Endothelial cell of umbilical vein (primary cell): ENCODE measurements at regions not wholly inside any gene's neighbourhood (a gene's known extent, or its start where the extent isn't known, plus 50 kb on each side); places are given as distances from the start of the nearest gene placed in this dataset.

ENCODE experiments used
- CTCF ChIP-seq, 2 donors: IDR thresholded peaks; 1 replicate in 1 of 2; 2 replicates in 1 of 2; pipeline ENCODE4 v1.5.1; 2011; ENCODE audit warnings: low read length in 2 of 2, mild to moderate bottlenecking in 2 of 2, moderate library complexity in 2 of 2, control low read depth in 1 of 2, inconsistent platforms in 1 of 2, low read depth in 1 of 2; ENCODE audit not compliant: insufficient read depth in 1 of 2; ENCODE audit errors: extremely low read depth in 1 of 2
- EZH2 ChIP-seq: IDR thresholded peaks from 2 replicates; pipeline ENCODE4 v1.6.1; 2012; ENCODE audit warnings: borderline replicate concordance, low read depth, mild to moderate bottlenecking, moderate library complexity, low read length, inconsistent platforms; ENCODE audit not compliant: severe bottlenecking
- FOS ChIP-seq: IDR thresholded peaks from 2 replicates; pipeline ENCODE4 v1.6.1; 2011; ENCODE audit warnings: mild to moderate bottlenecking, low read length, moderate library complexity, borderline replicate concordance; ENCODE audit not compliant: insufficient read depth
- MAX ChIP-seq: IDR thresholded peaks from 2 replicates; pipeline ENCODE4 v1.6.1; 2011; ENCODE audit not compliant: insufficient read depth, insufficient read length
- POLR2A ChIP-seq: IDR thresholded peaks from 2 replicates; pipeline ENCODE4 v1.6.1; 2012; ENCODE audit warnings: low read depth, mild to moderate bottlenecking, control low read depth, low read length

- TF ChIP-seq CTCF (IDR thresholded peaks at IDR 0.05; ENCODE audit: extremely low read depth in 1 of 2, insufficient read depth in 1 of 2, low read depth in 1 of 2, low read length in 2 of 2) = no peak
- no peak for TF ChIP-seq POLR2A
- TF ChIP-seq EZH2 = no peak
- TF ChIP-seq MAX = no peak
- no peak for TF ChIP-seq FOS
Observed at GRCh38 chr3:75126556-75126955, 512.1 kb upstream of the CNTN3 start.
